Stimulated activated CD4-positive, alpha-beta T cell treated with anti-CD3 and anti-CD28 coated beads, Interleukin-1b, Interleukin-23, amount 100 ng/mL, for 1 hour (primary cell): ENCODE measurements at regions not wholly inside any gene's neighbourhood (a gene's known extent, or its start where the extent isn't known, plus 50 kb on each side); places are given as distances from the start of the nearest gene placed in this dataset.

ENCODE experiments used
- DNase-seq, 2 donors: peaks; one replicate each; pipeline ENCODE4 v3.0.0-alpha.2; 2020; ENCODE audit warnings: low read depth in 2 of 2

GRCh38 chr4:181162266-181162665 is 1080.9 kb upstream of the TENM3 start:
- no peak for DNase-seq

GRCh38 chr4:181162676-181163075 is 1080.5 kb upstream of the TENM3 start:
- DNase-seq, result no peak

GRCh38 chr4:181166742-181167399 is 1076.3 kb upstream of the TENM3 start:
- no peak for DNase-seq

- DNase-seq, result no peak
Observed at GRCh38 chr4:181168011-181168805, 1075.0 kb upstream of the TENM3 start.

GRCh38 chr4:181173046-181173445 is 1070.2 kb upstream of the TENM3 start:
- no peak for DNase-seq

- no peak for DNase-seq
Observed at GRCh38 chr4:181176306-181176705, 1066.9 kb upstream of the TENM3 start.

GRCh38 chr4:181181331-181181730 is 1061.9 kb upstream of the TENM3 start:
- no peak for DNase-seq

GRCh38 chr4:181189751-181190150 is 1053.5 kb upstream of the TENM3 start:
- no peak for DNase-seq

GRCh38 chr4:181193131-181193930 is 1049.9 kb upstream of the TENM3 start:
- no peak for DNase-seq

- DNase-seq, result no peak
Observed at GRCh38 chr4:181194096-181194495, 1049.1 kb upstream of the TENM3 start.

GRCh38 chr4:181200076-181200475 is 1043.1 kb upstream of the TENM3 start:
- DNase-seq, result no peak

GRCh38 chr4:181202240-181202639 is 1041.0 kb upstream of the TENM3 start:
- DNase-seq, result no peak

- DNase-seq, result no peak
Observed at GRCh38 chr4:181204109-181204508, 1039.1 kb upstream of the TENM3 start.

- DNase-seq, result no peak
Observed at GRCh38 chr4:181213551-181213950, 1029.7 kb upstream of the TENM3 start.

GRCh38 chr4:181216501-181216900 is 1026.7 kb upstream of the TENM3 start:
- no peak for DNase-seq

- no peak for DNase-seq
Observed at GRCh38 chr4:181219783-181220416, 1023.3 kb upstream of the TENM3 start.

GRCh38 chr4:181224852-181225251 is 1018.4 kb upstream of the TENM3 start:
- DNase-seq, result no peak

GRCh38 chr4:181225616-181226261 is 1017.5 kb upstream of the TENM3 start:
- no peak for DNase-seq

GRCh38 chr4:181234951-181235680 is 1008.1 kb upstream of the TENM3 start:
- DNase-seq, result no peak

GRCh38 chr4:181245326-181245725 is 997.9 kb upstream of the TENM3 start:
- DNase-seq, result no peak

- DNase-seq, result no peak
Observed at GRCh38 chr4:181249031-181249430, 994.2 kb upstream of the TENM3 start.
